GF-D8 (cell line): ENCODE measurements at regions not wholly inside any gene's neighbourhood (a gene's known extent, or its start where the extent isn't known, plus 50 kb on each side); places are given as distances from the start of the nearest gene placed in this dataset.
"Not testable (repeated sequence)": the region's sequence is repeated elsewhere in the genome, so short reads cannot be mapped to it uniquely, and the experiment has no call there.

ENCODE experiments used
- DNase-seq: peaks from one replicate; lab custom pipeline; 2025; lab: John Stamatoyannopoulos, UW

- no peak for DNase-seq
Observed at GRCh38 chr7:17558135-17558534, 259.7 kb downstream of the AHR start.

GRCh38 chr7:17558558-17559332 is 260.3 kb downstream of the AHR start:
- no peak for DNase-seq

GRCh38 chr7:17559388-17559787 is 260.9 kb downstream of the AHR start:
- no peak for DNase-seq

GRCh38 chr7:17560516-17560915 is 262.1 kb downstream of the AHR start:
- no peak for DNase-seq

- DNase-seq: no peak
Observed at GRCh38 chr7:17560966-17561365, 262.5 kb downstream of the AHR start.

GRCh38 chr7:17564678-17565212 is 266.3 kb downstream of the AHR start:
- DNase-seq: peak; percentile 41

- DNase-seq: no peak
Observed at GRCh38 chr7:17580141-17580540, 281.7 kb downstream of the AHR start.

GRCh38 chr7:17580856-17581255 is 282.4 kb downstream of the AHR start:
- no peak for DNase-seq

- DNase-seq: no peak
Observed at GRCh38 chr7:17581301-17581700, 282.8 kb downstream of the AHR start.

GRCh38 chr7:17582696-17583095 is 284.2 kb downstream of the AHR start:
- DNase-seq: not testable (repeated sequence)

GRCh38 chr7:17583786-17584185 is 285.3 kb downstream of the AHR start:
- no peak for DNase-seq

- DNase-seq: no peak
Observed at GRCh38 chr7:17584822-17585221, 286.4 kb downstream of the AHR start.

GRCh38 chr7:17586711-17587110 is 288.3 kb downstream of the AHR start:
- DNase-seq: no peak

- no peak for DNase-seq
Observed at GRCh38 chr7:17588730-17589129, 290.3 kb downstream of the AHR start.

- DNase-seq: no peak
Observed at GRCh38 chr7:17589671-17590070, 291.2 kb downstream of the AHR start.

- no peak for DNase-seq
Observed at GRCh38 chr7:17590221-17590620, 291.8 kb downstream of the AHR start.

- no peak for DNase-seq
Observed at GRCh38 chr7:17593819-17594419, 295.5 kb downstream of the AHR start.

GRCh38 chr7:17595546-17595945 is 297.1 kb downstream of the AHR start:
- DNase-seq: no peak

GRCh38 chr7:17598305-17598704 is 299.9 kb downstream of the AHR start:
- DNase-seq: no peak

- no peak for DNase-seq
Observed at GRCh38 chr7:17598846-17599245, 300.4 kb downstream of the AHR start.

- DNase-seq: no peak
Observed at GRCh38 chr7:17599733-17600339, 301.4 kb downstream of the AHR start.

GRCh38 chr7:17600340-17600752 is 301.9 kb downstream of the AHR start:
- no peak for DNase-seq

GRCh38 chr7:17601921-17602320 is 303.5 kb downstream of the AHR start:
- no peak for DNase-seq
